HepG2 (cell line): ENCODE measurements at regions not wholly inside any gene's neighbourhood (a gene's known extent, or its start where the extent isn't known, plus 50 kb on each side); places are given as distances from the start of the nearest gene placed in this dataset.

ENCODE experiments used
- CBFB ChIP-seq: sonication (generic); formaldehyde crosslinking; IDR thresholded peaks from 2 replicates; pipeline ENCODE4 v1.4.0; 2020; ENCODE audit warnings: missing genetic modification reagents
- CREM ChIP-seq, 2 experiments: sonication (generic) in 1 of 2; formaldehyde crosslinking in 1 of 2; IDR thresholded peaks; 2 replicates each; pipeline versions ENCODE4 v1.4.0 to v1.6.1; 2016 to 2020; ENCODE audit warnings: antibody characterized with exemption in 1 of 2, mild to moderate bottlenecking in 1 of 2, missing genetic modification reagents in 1 of 2
- DPF2 ChIP-seq: sonication (generic); formaldehyde crosslinking; IDR thresholded peaks from 2 replicates; pipeline ENCODE4 v1.4.0; 2020; ENCODE audit warnings: mild to moderate bottlenecking, low read depth, missing genetic modification reagents, borderline replicate concordance
- HNRNPH1 ChIP-seq: fragments of 200-400 bp; formaldehyde crosslinking; optimal IDR thresholded peaks from 2 replicates; pipeline ENCODE3; 2017; ENCODE audit warnings: mild to moderate bottlenecking, low read depth, low read length
- NONO ChIP-seq, 2 experiments: fragments of 450-650 bp in 1 of 2; sonication (generic) in 1 of 2; formaldehyde crosslinking in 1 of 2; IDR thresholded peaks in 1 of 2; conservative IDR thresholded peaks in 1 of 2; 2 replicates each; pipeline versions ENCODE4 v1.6.1 to v1.8.0; 2017 to 2022; ENCODE audit warnings: mild to moderate bottlenecking in 1 of 2, missing genetic modification reagents in 1 of 2, moderate library complexity in 1 of 2
- NPAS2 ChIP-seq: sonication (generic); formaldehyde crosslinking; IDR thresholded peaks from 2 replicates; pipeline ENCODE4 v1.8.0; 2022; ENCODE audit warnings: mild to moderate bottlenecking, missing genetic modification reagents, borderline replicate concordance
- POLR2AphosphoS2 ChIP-seq: IDR thresholded peaks from 2 replicates; pipeline ENCODE4 v1.6.1; 2011; ENCODE audit warnings: low read depth, low read length, improper control_type of control experiment
- RCOR2 ChIP-seq: IDR thresholded peaks from 2 replicates; pipeline ENCODE4 v1.6.1; 2016; ENCODE audit warnings: missing biosample characterization, missing genetic modification reagents
- ZNF614 ChIP-seq: IDR thresholded peaks from 2 replicates; pipeline ENCODE4 v1.6.1; 2018; ENCODE audit warnings: missing biosample characterization, missing genetic modification reagents, inconsistent platforms, borderline replicate concordance
- ZNF670 ChIP-seq: sonication (generic); formaldehyde crosslinking; IDR thresholded peaks from 2 replicates; pipeline ENCODE4 v1.8.0; 2022; ENCODE audit warnings: mild to moderate bottlenecking, missing genetic modification reagents, borderline replicate concordance
- ZNF883 ChIP-seq: sonication (generic); formaldehyde crosslinking; IDR thresholded peaks from 2 replicates; pipeline ENCODE4 v1.5.1; 2020; ENCODE audit warnings: mild to moderate bottlenecking, missing genetic modification reagents; ENCODE audit errors: not compliant biosample characterization
- TF ChIP-seq, protein P1 (sequence below): sonication (generic); formaldehyde crosslinking; IDR thresholded peaks from 2 replicates; pipeline ENCODE4 v1.4.0; 2020; ENCODE audit warnings: missing genetic modification reagents
- TF ChIP-seq, protein P2 (sequence below): sonication (generic); formaldehyde crosslinking; IDR thresholded peaks from 2 replicates; pipeline ENCODE4 v1.9.0; 2021; ENCODE audit warnings: mild to moderate bottlenecking, missing genetic modification reagents
- TF ChIP-seq, protein P3 (sequence below), 2 experiments: sonication (generic) in 1 of 2; formaldehyde crosslinking in 1 of 2; IDR thresholded peaks; 2 replicates each; pipeline versions ENCODE4 v1.4.0 to v1.6.1; 2016 to 2020; ENCODE audit warnings: borderline replicate concordance in 1 of 2, low read depth in 1 of 2, mild to moderate bottlenecking in 1 of 2, missing genetic modification reagents in 1 of 2

DNA sequence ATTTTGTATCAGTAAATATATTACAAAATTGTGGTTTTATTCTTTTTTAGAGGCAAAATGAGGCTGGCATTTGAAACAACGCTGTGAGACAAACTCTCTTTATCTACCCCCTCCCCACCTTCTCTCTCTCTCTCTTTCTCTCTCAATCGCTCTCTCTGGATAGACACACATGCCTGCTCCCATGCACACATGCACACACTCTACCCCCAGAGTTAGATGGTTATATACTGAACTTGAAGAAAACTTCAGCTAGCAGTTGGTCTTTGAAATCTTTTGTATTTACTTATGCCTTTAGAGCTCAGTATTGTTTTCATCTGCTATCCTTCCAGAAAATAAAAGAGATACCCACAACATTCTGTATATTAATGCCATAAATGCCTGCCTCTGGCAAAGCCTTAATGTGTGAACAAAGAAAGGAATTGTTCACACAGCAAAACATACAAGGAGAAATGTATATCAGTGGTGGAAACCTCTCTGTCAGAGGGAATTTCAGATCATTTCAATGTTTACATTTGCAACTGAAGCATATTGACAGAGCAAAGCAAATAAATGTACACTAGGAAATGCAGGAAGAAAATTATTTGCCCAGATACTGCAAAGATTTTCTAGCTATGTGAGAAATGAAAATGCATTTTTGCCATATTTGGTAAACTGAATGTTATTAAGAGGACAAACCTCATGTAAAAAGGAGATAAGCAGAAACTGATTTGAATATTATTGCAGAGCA is 217.0 kb upstream of the UBE2E3 start (continued):
- TF ChIP-seq, protein P1, sequence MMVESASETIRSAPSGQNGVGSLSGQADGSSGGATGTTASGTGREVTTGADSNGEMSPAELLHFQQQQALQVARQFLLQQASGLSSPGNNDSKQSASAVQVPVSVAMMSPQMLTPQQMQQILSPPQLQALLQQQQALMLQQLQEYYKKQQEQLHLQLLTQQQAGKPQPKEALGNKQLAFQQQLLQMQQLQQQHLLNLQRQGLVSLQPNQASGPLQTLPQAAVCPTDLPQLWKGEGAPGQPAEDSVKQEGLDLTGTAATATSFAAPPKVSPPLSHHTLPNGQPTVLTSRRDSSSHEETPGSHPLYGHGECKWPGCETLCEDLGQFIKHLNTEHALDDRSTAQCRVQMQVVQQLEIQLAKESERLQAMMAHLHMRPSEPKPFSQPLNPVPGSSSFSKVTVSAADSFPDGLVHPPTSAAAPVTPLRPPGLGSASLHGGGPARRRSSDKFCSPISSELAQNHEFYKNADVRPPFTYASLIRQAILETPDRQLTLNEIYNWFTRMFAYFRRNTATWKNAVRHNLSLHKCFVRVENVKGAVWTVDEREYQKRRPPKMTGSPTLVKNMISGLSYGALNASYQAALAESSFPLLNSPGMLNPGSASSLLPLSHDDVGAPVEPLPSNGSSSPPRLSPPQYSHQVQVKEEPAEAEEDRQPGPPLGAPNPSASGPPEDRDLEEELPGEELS (CRISPR knock-in tag), result peak; percentile 96
- no peak for TF ChIP-seq CBFB
- TF ChIP-seq CREM (IDR thresholded peaks at IDR 0.05), result peak; percentile 74
- no peak for TF ChIP-seq CREM (CRISPR knock-in tag; IDR thresholded peaks at IDR 0.05)
- no peak for TF ChIP-seq NPAS2 (CRISPR knock-in tag)
- TF ChIP-seq, protein P2, sequence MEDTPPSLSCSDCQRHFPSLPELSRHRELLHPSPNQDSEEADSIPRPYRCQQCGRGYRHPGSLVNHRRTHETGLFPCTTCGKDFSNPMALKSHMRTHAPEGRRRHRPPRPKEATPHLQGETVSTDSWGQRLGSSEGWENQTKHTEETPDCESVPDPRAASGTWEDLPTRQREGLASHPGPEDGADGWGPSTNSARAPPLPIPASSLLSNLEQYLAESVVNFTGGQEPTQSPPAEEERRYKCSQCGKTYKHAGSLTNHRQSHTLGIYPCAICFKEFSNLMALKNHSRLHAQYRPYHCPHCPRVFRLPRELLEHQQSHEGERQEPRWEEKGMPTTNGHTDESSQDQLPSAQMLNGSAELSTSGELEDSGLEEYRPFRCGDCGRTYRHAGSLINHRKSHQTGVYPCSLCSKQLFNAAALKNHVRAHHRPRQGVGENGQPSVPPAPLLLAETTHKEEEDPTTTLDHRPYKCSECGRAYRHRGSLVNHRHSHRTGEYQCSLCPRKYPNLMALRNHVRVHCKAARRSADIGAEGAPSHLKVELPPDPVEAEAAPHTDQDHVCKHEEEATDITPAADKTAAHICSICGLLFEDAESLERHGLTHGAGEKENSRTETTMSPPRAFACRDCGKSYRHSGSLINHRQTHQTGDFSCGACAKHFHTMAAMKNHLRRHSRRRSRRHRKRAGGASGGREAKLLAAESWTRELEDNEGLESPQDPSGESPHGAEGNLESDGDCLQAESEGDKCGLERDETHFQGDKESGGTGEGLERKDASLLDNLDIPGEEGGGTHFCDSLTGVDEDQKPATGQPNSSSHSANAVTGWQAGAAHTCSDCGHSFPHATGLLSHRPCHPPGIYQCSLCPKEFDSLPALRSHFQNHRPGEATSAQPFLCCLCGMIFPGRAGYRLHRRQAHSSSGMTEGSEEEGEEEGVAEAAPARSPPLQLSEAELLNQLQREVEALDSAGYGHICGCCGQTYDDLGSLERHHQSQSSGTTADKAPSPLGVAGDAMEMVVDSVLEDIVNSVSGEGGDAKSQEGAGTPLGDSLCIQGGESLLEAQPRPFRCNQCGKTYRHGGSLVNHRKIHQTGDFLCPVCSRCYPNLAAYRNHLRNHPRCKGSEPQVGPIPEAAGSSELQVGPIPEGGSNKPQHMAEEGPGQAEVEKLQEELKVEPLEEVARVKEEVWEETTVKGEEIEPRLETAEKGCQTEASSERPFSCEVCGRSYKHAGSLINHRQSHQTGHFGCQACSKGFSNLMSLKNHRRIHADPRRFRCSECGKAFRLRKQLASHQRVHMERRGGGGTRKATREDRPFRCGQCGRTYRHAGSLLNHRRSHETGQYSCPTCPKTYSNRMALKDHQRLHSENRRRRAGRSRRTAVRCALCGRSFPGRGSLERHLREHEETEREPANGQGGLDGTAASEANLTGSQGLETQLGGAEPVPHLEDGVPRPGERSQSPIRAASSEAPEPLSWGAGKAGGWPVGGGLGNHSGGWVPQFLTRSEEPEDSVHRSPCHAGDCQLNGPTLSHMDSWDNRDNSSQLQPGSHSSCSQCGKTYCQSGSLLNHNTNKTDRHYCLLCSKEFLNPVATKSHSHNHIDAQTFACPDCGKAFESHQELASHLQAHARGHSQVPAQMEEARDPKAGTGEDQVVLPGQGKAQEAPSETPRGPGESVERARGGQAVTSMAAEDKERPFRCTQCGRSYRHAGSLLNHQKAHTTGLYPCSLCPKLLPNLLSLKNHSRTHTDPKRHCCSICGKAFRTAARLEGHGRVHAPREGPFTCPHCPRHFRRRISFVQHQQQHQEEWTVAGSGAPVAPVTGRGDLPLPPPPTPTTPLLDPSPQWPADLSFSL, result peak; percentile 45; the same call in 1 of the 2 replicates
- TF ChIP-seq HNRNPH1, result no peak
- TF ChIP-seq RCOR2 (CRISPR knock-in tag), result peak; percentile 91
- peak; percentile 84; the same call in 1 of the 2 replicates for TF ChIP-seq DPF2
- TF ChIP-seq NONO (IDR thresholded peaks at IDR 0.05), result no peak
- no peak for TF ChIP-seq NONO (CRISPR knock-in tag; conservative IDR thresholded peaks at IDR 0.05)
- TF ChIP-seq ZNF670 (CRISPR knock-in tag), result peak; percentile 33; the same call in 1 of the 2 replicates
- TF ChIP-seq ZNF614, result peak; percentile 90
- TF ChIP-seq, protein P3, sequence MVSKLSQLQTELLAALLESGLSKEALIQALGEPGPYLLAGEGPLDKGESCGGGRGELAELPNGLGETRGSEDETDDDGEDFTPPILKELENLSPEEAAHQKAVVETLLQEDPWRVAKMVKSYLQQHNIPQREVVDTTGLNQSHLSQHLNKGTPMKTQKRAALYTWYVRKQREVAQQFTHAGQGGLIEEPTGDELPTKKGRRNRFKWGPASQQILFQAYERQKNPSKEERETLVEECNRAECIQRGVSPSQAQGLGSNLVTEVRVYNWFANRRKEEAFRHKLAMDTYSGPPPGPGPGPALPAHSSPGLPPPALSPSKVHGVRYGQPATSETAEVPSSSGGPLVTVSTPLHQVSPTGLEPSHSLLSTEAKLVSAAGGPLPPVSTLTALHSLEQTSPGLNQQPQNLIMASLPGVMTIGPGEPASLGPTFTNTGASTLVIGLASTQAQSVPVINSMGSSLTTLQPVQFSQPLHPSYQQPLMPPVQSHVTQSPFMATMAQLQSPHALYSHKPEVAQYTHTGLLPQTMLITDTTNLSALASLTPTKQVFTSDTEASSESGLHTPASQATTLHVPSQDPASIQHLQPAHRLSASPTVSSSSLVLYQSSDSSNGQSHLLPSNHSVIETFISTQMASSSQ (IDR thresholded peaks at IDR 0.05; ENCODE audit: low read depth), result peak; percentile 51
- TF ChIP-seq, protein P3 (CRISPR knock-in tag; IDR thresholded peaks at IDR 0.05; ENCODE audit: borderline replicate concordance), result no peak; the same call in 1 of the 2 replicates
- no peak for TF ChIP-seq POLR2AphosphoS2
- TF ChIP-seq ZNF883 (CRISPR knock-in tag), result no peak
